K562 (cell line): ENCODE measurements at regions not wholly inside any gene's neighbourhood (a gene's known extent, or its start where the extent isn't known, plus 50 kb on each side); places are given as distances from the start of the nearest gene placed in this dataset.

Experiments
- FIP1L1 ChIP-seq: fragments of 200-400 bp; formaldehyde crosslinking; IDR thresholded peaks from 2 replicates; pipeline ENCODE4 v1.6.1; 2018; ENCODE audit warnings: mild to moderate bottlenecking, low read depth, low read length; ENCODE audit not compliant: poor library complexity, severe bottlenecking
- IRF2 ChIP-seq: sonication (generic); formaldehyde crosslinking; IDR thresholded peaks from 2 replicates; pipeline ENCODE4 v1.8.1; 2022; ENCODE audit warnings: mild to moderate bottlenecking, missing genetic modification reagents
- KDM4B ChIP-seq, 2 experiments: fragments of 450-650 bp in 1 of 2; sonication (generic) in 1 of 2; IDR thresholded peaks; 2 replicates each; pipeline ENCODE4 v1.6.1; 2016 to 2017; ENCODE audit warnings: borderline replicate concordance in 2 of 2, antibody characterized with exemption in 1 of 2, low read depth in 1 of 2, mild to moderate bottlenecking in 1 of 2
- MEF2A ChIP-seq: IDR thresholded peaks from 2 replicates; pipeline ENCODE4 v1.6.1; 2011; ENCODE audit warnings: low read depth, mild to moderate bottlenecking, low read length, moderate library complexity; ENCODE audit not compliant: control insufficient read depth
- NONO ChIP-seq, 2 experiments: fragments of 200-400 bp in 1 of 2; fragments of 450-650 bp in 1 of 2; formaldehyde crosslinking in 1 of 2; IDR thresholded peaks; 2 replicates each; pipeline ENCODE4 v1.6.1; 2017; ENCODE audit warnings: low read depth in 2 of 2, mild to moderate bottlenecking in 2 of 2, moderate library complexity in 2 of 2, low read length in 1 of 2
- PHB ChIP-seq: fragments of 250-450 bp; sonication (Bioruptor Pico); IDR thresholded peaks from 2 replicates; pipeline ENCODE4 v1.5.0; 2021
- TBL1XR1 ChIP-seq, 2 experiments: IDR thresholded peaks; 2 replicates each; pipeline ENCODE4 v1.6.1; 2012; ENCODE audit warnings: improper control_type of control experiment in 2 of 2, low read length in 2 of 2, mild to moderate bottlenecking in 1 of 2
- TCF3 ChIP-seq: sonication (generic); formaldehyde crosslinking; IDR thresholded peaks from 2 replicates; pipeline ENCODE4 v1.4.0; 2020; ENCODE audit warnings: mild to moderate bottlenecking, missing genetic modification reagents
- ZEB2 ChIP-seq: fragments of 450-650 bp; IDR thresholded peaks from 2 replicates; pipeline ENCODE4 v1.6.1; 2016
- ZNF76 ChIP-seq: fragments of 250-450 bp; sonication (Bioruptor Pico); IDR thresholded peaks from 2 replicates; pipeline ENCODE4 v1.4.0; 2020; ENCODE audit warnings: mild to moderate bottlenecking, moderate library complexity, borderline replicate concordance
- ZSCAN32 ChIP-seq: fragments of 450-650 bp; formaldehyde crosslinking; IDR thresholded peaks from 2 replicates; pipeline ENCODE4 v1.4.0; 2020; ENCODE audit warnings: mild to moderate bottlenecking, moderate library complexity
- TF ChIP-seq, protein P1 (sequence below): sonication (generic); formaldehyde crosslinking; IDR thresholded peaks from 2 replicates; pipeline ENCODE4 v1.8.1; 2023; ENCODE audit warnings: mild to moderate bottlenecking, missing genetic modification reagents, moderate library complexity
- TF ChIP-seq, protein P2 (sequence below): sonication (generic); formaldehyde crosslinking; IDR thresholded peaks from 2 replicates; pipeline ENCODE4 v1.8.0; 2022; ENCODE audit warnings: mild to moderate bottlenecking, low read depth, missing genetic modification reagents
- TF ChIP-seq, protein P3 (sequence below): fragments of 250-450 bp; sonication (Bioruptor Pico); IDR thresholded peaks from 2 replicates; pipeline ENCODE4 v1.5.0; 2021; ENCODE audit warnings: mild to moderate bottlenecking, borderline replicate concordance
- TF ChIP-seq, protein P4 (sequence below): sonication (generic); formaldehyde crosslinking; IDR thresholded peaks from 2 replicates; pipeline ENCODE4 v1.8.0; 2022; ENCODE audit warnings: missing genetic modification reagents, mild to moderate bottlenecking, moderate library complexity, borderline replicate concordance
- TF ChIP-seq, protein P5 (sequence below): fragments of 450-650 bp; IDR thresholded peaks from 2 replicates; pipeline ENCODE4 v1.6.1; 2016; ENCODE audit warnings: mild to moderate bottlenecking
- TF ChIP-seq, protein P6 (sequence below): fragments of 250-450 bp; sonication (Bioruptor Pico); IDR thresholded peaks from 2 replicates; pipeline ENCODE4 v1.8.0; 2022; ENCODE audit warnings: moderate library complexity, mild to moderate bottlenecking, inconsistent platforms

DNA sequence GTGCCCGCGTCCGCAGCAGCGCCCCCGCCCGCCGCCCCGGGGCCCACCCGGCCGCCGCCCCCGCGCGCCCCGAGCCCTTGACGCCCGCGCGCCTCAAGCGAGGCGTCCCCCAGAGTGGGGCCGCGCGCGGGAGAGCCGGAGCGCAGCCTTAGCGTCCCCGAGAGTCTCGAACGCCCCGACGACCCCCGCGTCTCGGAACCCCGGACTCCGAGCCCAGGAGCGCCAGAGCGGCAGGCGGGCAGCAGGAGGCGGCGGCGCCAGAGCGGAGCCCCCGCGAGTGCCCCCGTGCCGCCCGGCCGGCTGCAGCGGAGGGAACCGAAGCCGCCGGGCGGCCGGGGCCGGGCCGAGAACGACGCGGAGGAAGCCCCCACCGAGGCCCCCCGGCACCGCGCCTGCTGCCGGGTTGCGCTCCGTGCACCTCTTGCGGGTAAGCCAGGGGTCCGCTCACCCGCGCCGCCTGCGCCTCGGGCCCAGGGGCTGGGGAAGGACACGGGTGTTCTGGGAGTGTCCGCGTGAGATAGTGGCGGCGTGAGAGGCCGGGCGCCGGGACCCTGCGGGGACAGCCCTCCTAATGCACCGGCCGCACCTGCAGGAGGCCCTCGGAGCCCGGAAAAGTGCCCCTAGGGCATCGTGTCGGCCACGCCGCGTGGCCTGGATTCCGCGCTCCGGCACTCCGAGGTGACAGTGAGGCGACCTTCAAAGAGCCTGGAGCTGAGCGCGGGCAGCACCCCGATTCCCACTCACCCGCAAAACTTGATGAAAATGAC, 52.0 kb upstream of the ULK4 start (continued):
- TF ChIP-seq, protein P1, sequence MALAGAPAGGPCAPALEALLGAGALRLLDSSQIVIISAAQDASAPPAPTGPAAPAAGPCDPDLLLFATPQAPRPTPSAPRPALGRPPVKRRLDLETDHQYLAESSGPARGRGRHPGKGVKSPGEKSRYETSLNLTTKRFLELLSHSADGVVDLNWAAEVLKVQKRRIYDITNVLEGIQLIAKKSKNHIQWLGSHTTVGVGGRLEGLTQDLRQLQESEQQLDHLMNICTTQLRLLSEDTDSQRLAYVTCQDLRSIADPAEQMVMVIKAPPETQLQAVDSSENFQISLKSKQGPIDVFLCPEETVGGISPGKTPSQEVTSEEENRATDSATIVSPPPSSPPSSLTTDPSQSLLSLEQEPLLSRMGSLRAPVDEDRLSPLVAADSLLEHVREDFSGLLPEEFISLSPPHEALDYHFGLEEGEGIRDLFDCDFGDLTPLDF = no peak
- TF ChIP-seq PHB (CRISPR knock-in tag) (no peak), TCF3 (CRISPR knock-in tag) (0 out of 2 replicates have a peak, but pooled peaks have one; percentile 15), NONO (IDR thresholded peaks at IDR 0.05; ENCODE audit: low read depth in 2 of 2, low read length in 1 of 2) (peak; percentile 56 to 70; a peak in 2 of 4 replicates), MEF2A (no peak), ZSCAN32 (CRISPR knock-in tag) (no peak), IRF2 (CRISPR knock-in tag) (no peak), FIP1L1 (no peak), ZNF76 (CRISPR knock-in tag) (0 out of 2 replicates have a peak, but pooled peaks have one; percentile 42), TBL1XR1 (IDR thresholded peaks at IDR 0.05; ENCODE audit: low read length in 2 of 2) (no peak), ZEB2 (no peak), KDM4B (IDR thresholded peaks at IDR 0.05; ENCODE audit: borderline replicate concordance in 2 of 2, low read depth in 1 of 2) (no peak; a peak in 2 of 4 replicates)
- TF ChIP-seq, protein P2, sequence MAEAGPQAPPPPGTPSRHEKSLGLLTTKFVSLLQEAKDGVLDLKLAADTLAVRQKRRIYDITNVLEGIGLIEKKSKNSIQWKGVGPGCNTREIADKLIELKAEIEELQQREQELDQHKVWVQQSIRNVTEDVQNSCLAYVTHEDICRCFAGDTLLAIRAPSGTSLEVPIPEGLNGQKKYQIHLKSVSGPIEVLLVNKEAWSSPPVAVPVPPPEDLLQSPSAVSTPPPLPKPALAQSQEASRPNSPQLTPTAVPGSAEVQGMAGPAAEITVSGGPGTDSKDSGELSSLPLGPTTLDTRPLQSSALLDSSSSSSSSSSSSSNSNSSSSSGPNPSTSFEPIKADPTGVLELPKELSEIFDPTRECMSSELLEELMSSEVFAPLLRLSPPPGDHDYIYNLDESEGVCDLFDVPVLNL (CRISPR knock-in tag) = no peak
- TF ChIP-seq, protein P3, sequence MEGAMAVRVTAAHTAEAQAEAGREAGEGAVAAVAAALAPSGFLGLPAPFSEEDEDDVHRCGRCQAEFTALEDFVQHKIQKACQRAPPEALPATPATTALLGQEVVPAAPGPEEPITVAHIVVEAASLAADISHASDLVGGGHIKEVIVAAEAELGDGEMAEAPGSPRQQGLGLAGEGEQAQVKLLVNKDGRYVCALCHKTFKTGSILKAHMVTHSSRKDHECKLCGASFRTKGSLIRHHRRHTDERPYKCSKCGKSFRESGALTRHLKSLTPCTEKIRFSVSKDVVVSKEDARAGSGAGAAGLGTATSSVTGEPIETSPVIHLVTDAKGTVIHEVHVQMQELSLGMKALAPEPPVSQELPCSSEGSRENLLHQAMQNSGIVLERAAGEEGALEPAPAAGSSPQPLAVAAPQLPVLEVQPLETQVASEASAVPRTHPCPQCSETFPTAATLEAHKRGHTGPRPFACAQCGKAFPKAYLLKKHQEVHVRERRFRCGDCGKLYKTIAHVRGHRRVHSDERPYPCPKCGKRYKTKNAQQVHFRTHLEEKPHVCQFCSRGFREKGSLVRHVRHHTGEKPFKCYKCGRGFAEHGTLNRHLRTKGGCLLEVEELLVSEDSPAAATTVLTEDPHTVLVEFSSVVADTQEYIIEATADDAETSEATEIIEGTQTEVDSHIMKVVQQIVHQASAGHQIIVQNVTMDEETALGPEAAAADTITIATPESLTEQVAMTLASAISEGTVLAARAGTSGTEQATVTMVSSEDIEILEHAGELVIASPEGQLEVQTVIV (CRISPR knock-in tag) = no peak
- TF ChIP-seq, protein P4, sequence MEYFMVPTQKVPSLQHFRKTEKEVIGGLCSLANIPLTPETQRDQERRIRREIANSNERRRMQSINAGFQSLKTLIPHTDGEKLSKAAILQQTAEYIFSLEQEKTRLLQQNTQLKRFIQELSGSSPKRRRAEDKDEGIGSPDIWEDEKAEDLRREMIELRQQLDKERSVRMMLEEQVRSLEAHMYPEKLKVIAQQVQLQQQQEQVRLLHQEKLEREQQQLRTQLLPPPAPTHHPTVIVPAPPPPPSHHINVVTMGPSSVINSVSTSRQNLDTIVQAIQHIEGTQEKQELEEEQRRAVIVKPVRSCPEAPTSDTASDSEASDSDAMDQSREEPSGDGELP = peak; percentile 46; the same call in 1 of the 2 replicates
- TF ChIP-seq, protein P5, sequence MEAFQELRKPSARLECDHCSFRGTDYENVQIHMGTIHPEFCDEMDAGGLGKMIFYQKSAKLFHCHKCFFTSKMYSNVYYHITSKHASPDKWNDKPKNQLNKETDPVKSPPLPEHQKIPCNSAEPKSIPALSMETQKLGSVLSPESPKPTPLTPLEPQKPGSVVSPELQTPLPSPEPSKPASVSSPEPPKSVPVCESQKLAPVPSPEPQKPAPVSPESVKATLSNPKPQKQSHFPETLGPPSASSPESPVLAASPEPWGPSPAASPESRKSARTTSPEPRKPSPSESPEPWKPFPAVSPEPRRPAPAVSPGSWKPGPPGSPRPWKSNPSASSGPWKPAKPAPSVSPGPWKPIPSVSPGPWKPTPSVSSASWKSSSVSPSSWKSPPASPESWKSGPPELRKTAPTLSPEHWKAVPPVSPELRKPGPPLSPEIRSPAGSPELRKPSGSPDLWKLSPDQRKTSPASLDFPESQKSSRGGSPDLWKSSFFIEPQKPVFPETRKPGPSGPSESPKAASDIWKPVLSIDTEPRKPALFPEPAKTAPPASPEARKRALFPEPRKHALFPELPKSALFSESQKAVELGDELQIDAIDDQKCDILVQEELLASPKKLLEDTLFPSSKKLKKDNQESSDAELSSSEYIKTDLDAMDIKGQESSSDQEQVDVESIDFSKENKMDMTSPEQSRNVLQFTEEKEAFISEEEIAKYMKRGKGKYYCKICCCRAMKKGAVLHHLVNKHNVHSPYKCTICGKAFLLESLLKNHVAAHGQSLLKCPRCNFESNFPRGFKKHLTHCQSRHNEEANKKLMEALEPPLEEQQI = no peak
- TF ChIP-seq, protein P6, sequence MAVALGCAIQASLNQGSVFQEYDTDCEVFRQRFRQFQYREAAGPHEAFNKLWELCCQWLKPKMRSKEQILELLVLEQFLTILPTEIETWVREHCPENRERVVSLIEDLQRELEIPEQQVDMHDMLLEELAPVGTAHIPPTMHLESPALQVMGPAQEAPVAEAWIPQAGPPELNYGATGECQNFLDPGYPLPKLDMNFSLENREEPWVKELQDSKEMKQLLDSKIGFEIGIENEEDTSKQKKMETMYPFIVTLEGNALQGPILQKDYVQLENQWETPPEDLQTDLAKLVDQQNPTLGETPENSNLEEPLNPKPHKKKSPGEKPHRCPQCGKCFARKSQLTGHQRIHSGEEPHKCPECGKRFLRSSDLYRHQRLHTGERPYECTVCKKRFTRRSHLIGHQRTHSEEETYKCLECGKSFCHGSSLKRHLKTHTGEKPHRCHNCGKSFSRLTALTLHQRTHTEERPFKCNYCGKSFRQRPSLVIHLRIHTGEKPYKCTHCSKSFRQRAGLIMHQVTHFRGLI (CRISPR knock-in tag) = no peak
